Type B pancreatic cell (in vitro differentiated cells): ENCODE measurements at regions not wholly inside any gene's neighbourhood (a gene's known extent, or its start where the extent isn't known, plus 50 kb on each side); places are given as distances from the start of the nearest gene placed in this dataset.
"Not testable (repeated sequence)": the region's sequence is repeated elsewhere in the genome, so short reads cannot be mapped to it uniquely, and the experiment has no call there.

ENCODE experiments used
- DNase-seq: peaks from one replicate; pipeline ENCODE4 v3.0.0; 2021; ENCODE audit warnings: mixed read lengths; ENCODE audit not compliant: unreplicated experiment; ENCODE audit errors: extremely low spot score
- H3K27ac Mint-ChIP-seq: 2 replicates; pipeline ENCODE4 v1.8.0; 2021; ENCODE audit warnings: mild to moderate bottlenecking, mixed read lengths
- H3K27me3 Mint-ChIP-seq: 2 replicates; pipeline ENCODE4 v1.8.0; 2021; ENCODE audit warnings: mixed read lengths
- H3K36me3 Mint-ChIP-seq: 2 replicates; pipeline ENCODE4 v1.8.0; 2021; ENCODE audit warnings: mixed read lengths
- H3K4me1 Mint-ChIP-seq: one replicate; pipeline ENCODE4 v1.8.0; 2021; ENCODE audit warnings: mixed read lengths; ENCODE audit not compliant: unreplicated experiment
- H3K4me3 Mint-ChIP-seq: 2 replicates; pipeline ENCODE4 v1.8.0; 2021; ENCODE audit warnings: mild to moderate bottlenecking, mixed read lengths
- H3K9me3 Mint-ChIP-seq: 2 replicates; pipeline ENCODE4 v1.8.0; 2021; ENCODE audit warnings: mixed read lengths
- TF ChIP-seq, protein P1 (sequence below): fragments of 200-600 bp; sonication (generic); conservative IDR thresholded peaks from 2 replicates; pipeline ENCODE4 v1.5.0; 2021; ENCODE audit warnings: antibody characterized with exemption, mild to moderate bottlenecking

GRCh38 chr11:96744697-96745096, 354.9 kb downstream of the JRKL start:
- no peak overlapping the region for H3K4me3 Mint-ChIP-seq
- no peak for DNase-seq
- H3K27me3 Mint-ChIP-seq = no peaks in the 10 kb centered on the region
- TF ChIP-seq, protein P1, sequence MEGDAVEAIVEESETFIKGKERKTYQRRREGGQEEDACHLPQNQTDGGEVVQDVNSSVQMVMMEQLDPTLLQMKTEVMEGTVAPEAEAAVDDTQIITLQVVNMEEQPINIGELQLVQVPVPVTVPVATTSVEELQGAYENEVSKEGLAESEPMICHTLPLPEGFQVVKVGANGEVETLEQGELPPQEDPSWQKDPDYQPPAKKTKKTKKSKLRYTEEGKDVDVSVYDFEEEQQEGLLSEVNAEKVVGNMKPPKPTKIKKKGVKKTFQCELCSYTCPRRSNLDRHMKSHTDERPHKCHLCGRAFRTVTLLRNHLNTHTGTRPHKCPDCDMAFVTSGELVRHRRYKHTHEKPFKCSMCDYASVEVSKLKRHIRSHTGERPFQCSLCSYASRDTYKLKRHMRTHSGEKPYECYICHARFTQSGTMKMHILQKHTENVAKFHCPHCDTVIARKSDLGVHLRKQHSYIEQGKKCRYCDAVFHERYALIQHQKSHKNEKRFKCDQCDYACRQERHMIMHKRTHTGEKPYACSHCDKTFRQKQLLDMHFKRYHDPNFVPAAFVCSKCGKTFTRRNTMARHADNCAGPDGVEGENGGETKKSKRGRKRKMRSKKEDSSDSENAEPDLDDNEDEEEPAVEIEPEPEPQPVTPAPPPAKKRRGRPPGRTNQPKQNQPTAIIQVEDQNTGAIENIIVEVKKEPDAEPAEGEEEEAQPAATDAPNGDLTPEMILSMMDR = no peak
- H3K36me3 Mint-ChIP-seq = no peaks in the 10 kb centered on the region
- H3K9me3 Mint-ChIP-seq = no peaks in the 10 kb centered on the region
- no peak overlapping the region for H3K27ac Mint-ChIP-seq
- no peaks in the 10 kb centered on the region for H3K4me1 Mint-ChIP-seq

- no peaks in the 10 kb centered on the region for H3K27me3 Mint-ChIP-seq
These were observed 359.0 kb downstream of the JRKL start for GRCh38 chr11:96748639-96749370.

DNA sequence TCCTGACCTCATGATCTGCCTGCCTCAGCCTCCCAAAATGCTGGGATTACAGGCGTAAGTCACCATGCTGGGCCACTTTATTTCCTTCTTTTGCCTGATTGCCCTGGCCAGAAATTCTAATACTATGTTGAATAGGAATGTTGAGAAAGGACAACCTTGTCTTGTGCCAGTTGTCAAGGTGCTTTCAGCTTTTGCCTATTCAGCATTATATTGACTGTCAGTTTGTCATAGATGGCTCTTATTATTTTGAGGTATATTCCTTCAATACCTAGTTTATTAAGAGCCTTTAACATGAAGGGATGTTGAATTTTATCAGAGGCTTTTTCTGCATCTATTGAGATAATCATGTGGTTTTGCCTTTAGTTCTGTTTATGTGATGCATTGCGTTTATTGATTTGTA, 362.0 kb downstream of the JRKL start:
- H3K27me3 Mint-ChIP-seq, DNase-seq: not testable (repeated sequence)

More at GRCh38 chr11:96748639-96749370, 359.0 kb downstream of the JRKL start:
- H3K27ac Mint-ChIP-seq = no peak overlapping the region
- H3K36me3 Mint-ChIP-seq = no peaks in the 10 kb centered on the region
- H3K4me3 Mint-ChIP-seq = no peak overlapping the region
- H3K4me1 Mint-ChIP-seq = no peaks in the 10 kb centered on the region
- TF ChIP-seq, protein P1 = no peak
- no peaks in the 10 kb centered on the region for H3K9me3 Mint-ChIP-seq
- DNase-seq = no peak

DNA sequence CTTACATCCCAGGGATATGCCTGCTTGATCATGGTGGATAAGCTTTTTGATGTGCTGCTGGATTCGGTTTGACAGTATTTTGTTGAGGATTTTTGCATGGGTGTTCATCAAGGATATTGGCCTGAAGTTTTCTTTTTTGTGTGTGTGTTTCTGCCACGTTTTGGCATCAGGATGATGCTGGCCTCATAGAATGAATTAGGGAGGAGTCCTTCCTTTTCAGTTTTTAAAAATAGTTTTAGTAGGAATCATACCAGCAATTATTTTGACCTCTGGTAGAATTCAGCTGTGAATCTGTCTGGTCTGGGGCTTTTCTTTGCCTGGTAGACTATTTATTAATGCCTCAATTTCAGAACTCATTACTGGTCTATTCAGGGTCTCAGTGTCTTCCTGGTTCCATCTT, 362.4 kb downstream of the JRKL start:
- H3K27me3 Mint-ChIP-seq = peaks cover 4% of the 10 kb centered on the region
- no peaks in the 10 kb centered on the region for H3K4me1 Mint-ChIP-seq
- H3K9me3 Mint-ChIP-seq = no peaks in the 10 kb centered on the region
- no peak for DNase-seq
- TF ChIP-seq, protein P1 = no peak
- H3K4me3 Mint-ChIP-seq = no peak overlapping the region
- H3K27ac Mint-ChIP-seq = no peak overlapping the region
- no peaks in the 10 kb centered on the region for H3K36me3 Mint-ChIP-seq

More for the DNA sequence above, 362.0 kb downstream of the JRKL start:
- H3K4me1 Mint-ChIP-seq, H3K36me3 Mint-ChIP-seq, H3K27ac Mint-ChIP-seq, H3K4me3 Mint-ChIP-seq, H3K9me3 Mint-ChIP-seq: not testable (repeated sequence)

GRCh38 chr11:96753997-96754396, 364.2 kb downstream of the JRKL start:
- Mint-ChIP-seq H3K27ac (no peak overlapping the region), H3K4me3 (no peak overlapping the region), H3K36me3 (no peaks in the 10 kb centered on the region), H3K27me3 (peaks cover 4% of the 10 kb centered on the region), H3K9me3 (no peaks in the 10 kb centered on the region), H3K4me1 (no peaks in the 10 kb centered on the region)
- TF ChIP-seq, protein P1 = no peak
- no peak for DNase-seq

GRCh38 chr11:96755209-96755608, 365.4 kb downstream of the JRKL start:
- no peak overlapping the region for H3K4me3 Mint-ChIP-seq
- no peak overlapping the region for H3K27ac Mint-ChIP-seq
- H3K4me1 Mint-ChIP-seq = no peaks in the 10 kb centered on the region
- no peaks in the 10 kb centered on the region for H3K36me3 Mint-ChIP-seq
- no peaks in the 10 kb centered on the region for H3K9me3 Mint-ChIP-seq
- H3K27me3 Mint-ChIP-seq = peaks cover 4% of the 10 kb centered on the region
- TF ChIP-seq, protein P1 = no peak
- no peak for DNase-seq
